Endothelial cell of umbilical vein (primary cell): ENCODE measurements at regions not wholly inside any gene's neighbourhood (a gene's known extent, or its start where the extent isn't known, plus 50 kb on each side); places are given as distances from the start of the nearest gene placed in this dataset.
"Not testable (repeated sequence)": the region's sequence is repeated elsewhere in the genome, so short reads cannot be mapped to it uniquely, and the experiment has no call there.

Experiments used
- BruUV-seq: library from RNA; stranded (reverse); fragments of 400-500 nt; replicated peaks from 2 replicates; lab custom pipeline; 2021; lab: Mats Ljungman, UMichigan
- CTCF ChIA-PET: fragments of 300-600, 350-600 bp; sonication (Branson Sonifier 250); formaldehyde crosslinking; loops from one replicate; lab custom pipeline; 2021; ENCODE audit warnings: antibody characterized with exemption, inconsistent platforms; lab: Charles Lee
- POLR2A ChIA-PET: fragments of 300-600, 350-600 bp; sonication (Branson Sonifier 250); formaldehyde crosslinking; loops from one replicate; lab custom pipeline; 2021; ENCODE audit warnings: antibody characterized with exemption, inconsistent platforms; lab: Charles Lee
- DNase-seq: peaks from one replicate; pipeline ENCODE4 v3.0.0-alpha.2; 2011; ENCODE audit warnings: low read depth, low spot score
- FAIRE-seq: peaks from 2 replicates; lab custom pipeline; 2011; peaks lifted over from hg19 to GRCh38; lab: Jason Lieb, UNC
- H2AFZ ChIP-seq: 2 replicates; pipeline ENCODE4 v1.6.0; 2012; ENCODE audit warnings: low read depth, low read length, control low read depth, inconsistent platforms
- H3K27ac ChIP-seq: 2 replicates; pipeline ENCODE4 v1.5.1; 2011; ENCODE audit warnings: low read depth, mild to moderate bottlenecking, control low read depth, low read length, moderate library complexity; ENCODE audit not compliant: insufficient read depth
- H3K27me3 ChIP-seq, 2 experiments: 2 replicates each; pipeline versions ENCODE4 v1.6.0 to v1.6.1; 2011; ENCODE audit warnings: low read length in 2 of 2, mixed read lengths in 1 of 2; ENCODE audit not compliant: control insufficient read depth in 2 of 2, insufficient read depth in 2 of 2
- H3K36me3 ChIP-seq, 2 experiments: 2 replicates in 1 of 2; 3 replicates in 1 of 2; pipeline ENCODE4 v1.5.1; 2011; ENCODE audit warnings: low read length in 2 of 2, mild to moderate bottlenecking in 1 of 2, moderate library complexity in 1 of 2; ENCODE audit not compliant: control insufficient read depth in 2 of 2, insufficient read depth in 2 of 2; ENCODE audit errors: extremely low read depth in 1 of 2
- H3K4me1 ChIP-seq: 3 replicates; pipeline ENCODE4 v1.5.1; 2011; ENCODE audit warnings: mild to moderate bottlenecking, low read length; ENCODE audit not compliant: control insufficient read depth, insufficient read depth; ENCODE audit errors: extremely low read depth
- H3K4me2 ChIP-seq: 2 replicates; pipeline ENCODE4 v1.6.1; 2011; ENCODE audit warnings: low read length, control low read depth, mixed read lengths; ENCODE audit not compliant: insufficient read depth
- H3K4me3 ChIP-seq, 3 experiments: fragments of 200-600 bp in 1 of 3; sonication (generic), shearing (Covaris generic) in 1 of 3; replicated peaks in 1 of 3; 2 replicates each; pipeline ENCODE4 v1.5.1; 2011 to 2016; ENCODE audit warnings: control low read depth in 3 of 3, low read length in 3 of 3, mild to moderate bottlenecking in 2 of 3, inconsistent platforms in 1 of 3, low read depth in 1 of 3, moderate library complexity in 1 of 3; ENCODE audit not compliant: insufficient read depth in 1 of 3
- H3K79me2 ChIP-seq: 2 replicates; pipeline ENCODE4 v1.6.0; 2012; ENCODE audit warnings: low read length, inconsistent platforms; ENCODE audit not compliant: control insufficient read depth, insufficient read depth
- H3K9ac ChIP-seq: replicated peaks from 2 replicates; pipeline ENCODE3; 2011; ENCODE audit warnings: low read length, control low read depth; ENCODE audit not compliant: insufficient read depth; ENCODE audit errors: extremely low read depth
- H3K9me1 ChIP-seq: replicated peaks from 3 replicates; pipeline ENCODE4 v1.6.0; 2011; ENCODE audit warnings: mild to moderate bottlenecking, low read length; ENCODE audit not compliant: control insufficient read depth, insufficient read depth; ENCODE audit errors: extremely low read depth
- H3K9me3 ChIP-seq: replicated peaks from 2 replicates; pipeline ENCODE4 v1.5.1; 2012; ENCODE audit warnings: low read length, inconsistent platforms; ENCODE audit not compliant: control insufficient read depth, insufficient read depth
- H4K20me1 ChIP-seq: replicated peaks from 2 replicates; pipeline ENCODE3; 2011; ENCODE audit warnings: mild to moderate bottlenecking, low read length; ENCODE audit not compliant: control insufficient read depth, insufficient read depth; ENCODE audit errors: extremely low read depth
- CTCF ChIP-seq, 2 donors: IDR thresholded peaks; 1 replicate in 1 of 2; 2 replicates in 1 of 2; pipeline ENCODE4 v1.5.1; 2011; ENCODE audit warnings: low read length in 2 of 2, mild to moderate bottlenecking in 2 of 2, moderate library complexity in 2 of 2, control low read depth in 1 of 2, inconsistent platforms in 1 of 2, low read depth in 1 of 2; ENCODE audit not compliant: insufficient read depth in 1 of 2; ENCODE audit errors: extremely low read depth in 1 of 2
- EZH2 ChIP-seq: IDR thresholded peaks from 2 replicates; pipeline ENCODE4 v1.6.1; 2012; ENCODE audit warnings: borderline replicate concordance, low read depth, mild to moderate bottlenecking, moderate library complexity, low read length, inconsistent platforms; ENCODE audit not compliant: severe bottlenecking
- FOS ChIP-seq: IDR thresholded peaks from 2 replicates; pipeline ENCODE4 v1.6.1; 2011; ENCODE audit warnings: mild to moderate bottlenecking, low read length, moderate library complexity, borderline replicate concordance; ENCODE audit not compliant: insufficient read depth
- GATA2 ChIP-seq: IDR thresholded peaks from 2 replicates; pipeline ENCODE4 v1.7.0; 2011; ENCODE audit warnings: low read depth, mild to moderate bottlenecking, moderate library complexity, mixed read lengths, low read length; ENCODE audit not compliant: insufficient read length, insufficient read depth
- JUN ChIP-seq: IDR thresholded peaks from 2 replicates; pipeline ENCODE4 v1.6.1; 2011; ENCODE audit warnings: borderline replicate concordance, low read depth; ENCODE audit not compliant: insufficient read length, insufficient read depth
- MYC ChIP-seq: IDR thresholded peaks from one replicate; pipeline ENCODE4 v1.6.1; 2011; ENCODE audit warnings: mild to moderate bottlenecking, low read depth, low read length
- POLR2A ChIP-seq: IDR thresholded peaks from 2 replicates; pipeline ENCODE4 v1.6.1; 2012; ENCODE audit warnings: low read depth, mild to moderate bottlenecking, control low read depth, low read length
- POLR2AphosphoS5 ChIP-seq: IDR thresholded peaks from 2 replicates; pipeline ENCODE4 v1.6.1; 2012; ENCODE audit warnings: low read depth, mild to moderate bottlenecking, control low read depth, low read length, moderate library complexity; ENCODE audit not compliant: insufficient read depth
- dilution Hi-C: fragments of 300-500 bp; cut with MboI; formaldehyde crosslinking; loops from one replicate; pipeline ENCODE4 v1.15.0; 2019; ENCODE audit warnings: low sequenced_read_pairs; ENCODE audit not compliant: extremely low pct_ligation_motif_present
- intact Hi-C: fragments of 100-400 bp; cut with micrococcal nuclease; formaldehyde crosslinking; loops from one replicate; pipeline ENCODE4 v1.10.0; 2022
- TF ChIP-seq, protein P1 (sequence below): IDR thresholded peaks from 2 replicates; pipeline ENCODE4 v1.6.1; 2011; ENCODE audit not compliant: insufficient read depth, insufficient read length

DNA sequence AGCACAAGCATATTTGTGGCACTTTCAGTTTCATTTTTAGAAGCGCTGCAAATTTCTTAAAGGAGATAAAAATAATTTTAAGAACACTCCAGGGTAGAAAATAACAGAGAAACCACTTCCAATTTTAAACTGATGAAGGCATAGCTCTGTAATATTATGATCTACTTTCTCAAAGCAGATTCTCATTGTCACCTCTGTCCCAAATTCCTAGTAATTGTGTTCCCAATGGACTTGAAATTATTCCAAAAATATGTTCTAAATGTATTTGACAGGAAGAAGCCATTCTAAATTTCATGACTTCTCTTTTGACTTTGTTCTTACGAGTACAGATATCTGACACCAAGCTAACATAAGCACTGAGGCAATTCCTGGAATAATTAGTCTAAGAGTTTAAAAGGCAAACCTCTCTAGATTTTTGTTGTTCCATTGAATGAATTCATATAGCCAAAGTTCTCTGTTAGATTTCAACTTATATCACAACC is 140.2 kb upstream of the CARMIL1 start:
- intact Hi-C loops, result loop anchor here (1.0 to 5.0 kb wide), 5 partner anchors 36 to 127 kb away; no protein-coding TSS in a partner anchor
- dilution Hi-C loops, result no loop called here
- H3K4me3 ChIP-seq, result peak overlapping the region; percentile 29 to 71 (median 43)

DNA sequence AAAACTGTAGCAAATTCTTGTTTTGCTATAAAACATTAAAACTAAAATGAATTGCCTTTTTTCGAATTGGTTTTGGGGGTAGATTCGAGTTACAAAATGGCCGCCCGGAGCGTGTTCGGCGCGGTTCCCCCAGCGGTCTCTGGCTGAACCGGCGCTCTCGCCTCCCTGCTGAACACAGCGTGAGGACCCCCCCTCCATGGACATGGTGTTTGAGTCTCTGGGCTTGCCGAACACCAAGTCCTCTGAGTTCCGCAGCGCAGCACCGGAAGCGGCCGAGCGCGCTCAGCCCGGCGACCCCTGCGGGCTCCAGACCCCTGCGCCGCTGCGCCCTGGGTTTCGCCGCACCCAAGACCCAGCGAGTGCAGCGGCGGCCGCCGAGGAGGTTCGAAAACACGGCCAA is 139.6 kb upstream of the CARMIL1 start:
- CTCF ChIA-PET, result interaction anchor here (0.9 to 2.1 kb wide), 3 partner anchors 11 to 351 kb away, joined by 5 to 10 read pairs (median 5); no protein-coding TSS in a partner anchor

More for the DNA sequence above, 140.2 kb upstream of the CARMIL1 start:
- DNase-seq (no peak), FAIRE-seq (no peak)
- Histone ChIP-seq H3K4me1 (peaks cover 13% of the 10 kb centered on the region), H3K36me3 (no peaks in the 10 kb centered on the region), H3K27me3 (no peaks in the 10 kb centered on the region), H3K4me2 (peak overlapping the region; percentile 85), H3K27ac (peak overlapping the region; percentile 45), H2AFZ (peak overlapping the region; percentile 86), H3K79me2 (no peaks in the 10 kb centered on the region), H3K9ac (peak overlapping the region; percentile 36), H4K20me1 (no peaks in the 10 kb centered on the region), H3K9me1 (no peaks in the 10 kb centered on the region), H3K9me3 (no peaks in the 10 kb centered on the region)
- CTCF ChIA-PET, result interaction anchor here (0.9 to 2.1 kb wide), 5 partner anchors 11 to 351 kb away, joined by 3 to 10 read pairs (median 5); no protein-coding TSS in a partner anchor
- TF ChIP-seq CTCF (IDR thresholded peaks at IDR 0.05; ENCODE audit: extremely low read depth in 1 of 2, insufficient read depth in 1 of 2, low read depth in 1 of 2, low read length in 2 of 2) (no peak), EZH2 (no peak), FOS (no peak), POLR2A (no peak), GATA2 (no peak), POLR2AphosphoS5 (no peak), MYC (no peak), JUN (no peak)
- TF ChIP-seq, protein P1, sequence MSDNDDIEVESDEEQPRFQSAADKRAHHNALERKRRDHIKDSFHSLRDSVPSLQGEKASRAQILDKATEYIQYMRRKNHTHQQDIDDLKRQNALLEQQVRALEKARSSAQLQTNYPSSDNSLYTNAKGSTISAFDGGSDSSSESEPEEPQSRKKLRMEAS, result no peak
- BruUV-seq, result no TSS peak
- POLR2A ChIA-PET, result no interaction called here

More for the DNA sequence above, 139.6 kb upstream of the CARMIL1 start:
- DNase-seq, H3K27ac ChIP-seq, dilution Hi-C loops, FAIRE-seq, H3K79me2 ChIP-seq, H4K20me1 ChIP-seq, H3K27me3 ChIP-seq, H3K9ac ChIP-seq, H3K9me3 ChIP-seq, H3K36me3 ChIP-seq, POLR2A ChIA-PET, BruUV-seq, H3K9me1 ChIP-seq: not testable (repeated sequence)
- intact Hi-C loops, result loop anchor here (1.0 to 5.0 kb wide), 3 partner anchors 35 to 127 kb away; no protein-coding TSS in a partner anchor
- peaks cover 13% of the 10 kb centered on the region for H3K4me1 ChIP-seq
- H3K4me3 ChIP-seq, result peak overlapping the region in 1 of 3 experiments; percentile 71
- H3K4me2 ChIP-seq, result peak overlapping the region; percentile 85
- H2AFZ ChIP-seq, result peak overlapping the region; percentile 86
